ENCODE measurements at regions not wholly inside any gene's neighbourhood (a gene's known extent, or its start where the extent isn't known, plus 50 kb on each side); places are given as distances from the start of the nearest gene placed in this dataset.

GRCh38 chr14:84068288-84068687 is 1461.7 kb upstream of the FLRT2 start:
- Mint-ChIP-seq H3K4me3 (no peak overlapping the region), H3K4me1 (peaks cover 12% of the 10 kb centered on the region), H3K27ac (no peak overlapping the region), H3K27me3 (ENCODE audit: low read depth) (no peaks in the 10 kb centered on the region), H3K9me3 (no peaks in the 10 kb centered on the region), H3K36me3 (no peaks in the 10 kb centered on the region)
- TF ChIP-seq, protein P1, sequence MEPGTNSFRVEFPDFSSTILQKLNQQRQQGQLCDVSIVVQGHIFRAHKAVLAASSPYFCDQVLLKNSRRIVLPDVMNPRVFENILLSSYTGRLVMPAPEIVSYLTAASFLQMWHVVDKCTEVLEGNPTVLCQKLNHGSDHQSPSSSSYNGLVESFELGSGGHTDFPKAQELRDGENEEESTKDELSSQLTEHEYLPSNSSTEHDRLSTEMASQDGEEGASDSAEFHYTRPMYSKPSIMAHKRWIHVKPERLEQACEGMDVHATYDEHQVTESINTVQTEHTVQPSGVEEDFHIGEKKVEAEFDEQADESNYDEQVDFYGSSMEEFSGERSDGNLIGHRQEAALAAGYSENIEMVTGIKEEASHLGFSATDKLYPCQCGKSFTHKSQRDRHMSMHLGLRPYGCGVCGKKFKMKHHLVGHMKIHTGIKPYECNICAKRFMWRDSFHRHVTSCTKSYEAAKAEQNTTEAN (CRISPR knock-in tag; IDR thresholded peaks at IDR 0.05), result no peak
- no peak for TF ChIP-seq CTCF (IDR thresholded peaks at IDR 0.05)
- DNase-seq (ENCODE audit: low spot score), result no peak
- ChIA-PET CTCF (no interaction called here), POLR2A (no interaction called here)
- ATAC-seq, result no peak

DNA sequence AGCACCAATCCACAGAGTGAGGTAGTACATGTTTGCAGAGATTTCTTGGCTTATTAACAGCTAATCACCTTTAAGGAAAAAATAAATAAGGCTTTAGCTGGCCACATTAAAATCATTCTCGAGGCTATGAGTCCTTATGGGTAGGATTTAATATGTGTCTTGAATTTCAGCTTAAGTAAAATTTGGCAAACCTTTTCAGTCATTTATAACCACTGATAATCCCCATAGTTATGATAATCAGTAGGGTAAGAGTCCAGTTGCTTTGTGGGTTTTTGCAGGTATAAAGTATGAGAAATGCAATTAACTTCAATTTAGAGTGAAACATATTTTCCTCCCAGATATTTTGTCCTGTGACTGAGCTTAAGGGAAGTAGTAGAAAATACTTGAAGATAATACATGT is 1458.9 kb upstream of the FLRT2 start:
- Mint-ChIP-seq H3K4me3 (no peak overlapping the region), H3K27me3 (ENCODE audit: low read depth) (no peaks in the 10 kb centered on the region), H3K27ac (no peak overlapping the region), H3K4me1 (no peaks in the 10 kb centered on the region), H3K9me3 (no peaks in the 10 kb centered on the region), H3K36me3 (no peaks in the 10 kb centered on the region)
- ChIA-PET POLR2A (no interaction called here), CTCF (no interaction called here)
- ATAC-seq (no peak), DNase-seq (ENCODE audit: low spot score) (no peak)
- TF ChIP-seq PREB (CRISPR knock-in tag; IDR thresholded peaks at IDR 0.05; ENCODE audit: borderline replicate concordance), result no peak
- TF ChIP-seq, protein P2, sequence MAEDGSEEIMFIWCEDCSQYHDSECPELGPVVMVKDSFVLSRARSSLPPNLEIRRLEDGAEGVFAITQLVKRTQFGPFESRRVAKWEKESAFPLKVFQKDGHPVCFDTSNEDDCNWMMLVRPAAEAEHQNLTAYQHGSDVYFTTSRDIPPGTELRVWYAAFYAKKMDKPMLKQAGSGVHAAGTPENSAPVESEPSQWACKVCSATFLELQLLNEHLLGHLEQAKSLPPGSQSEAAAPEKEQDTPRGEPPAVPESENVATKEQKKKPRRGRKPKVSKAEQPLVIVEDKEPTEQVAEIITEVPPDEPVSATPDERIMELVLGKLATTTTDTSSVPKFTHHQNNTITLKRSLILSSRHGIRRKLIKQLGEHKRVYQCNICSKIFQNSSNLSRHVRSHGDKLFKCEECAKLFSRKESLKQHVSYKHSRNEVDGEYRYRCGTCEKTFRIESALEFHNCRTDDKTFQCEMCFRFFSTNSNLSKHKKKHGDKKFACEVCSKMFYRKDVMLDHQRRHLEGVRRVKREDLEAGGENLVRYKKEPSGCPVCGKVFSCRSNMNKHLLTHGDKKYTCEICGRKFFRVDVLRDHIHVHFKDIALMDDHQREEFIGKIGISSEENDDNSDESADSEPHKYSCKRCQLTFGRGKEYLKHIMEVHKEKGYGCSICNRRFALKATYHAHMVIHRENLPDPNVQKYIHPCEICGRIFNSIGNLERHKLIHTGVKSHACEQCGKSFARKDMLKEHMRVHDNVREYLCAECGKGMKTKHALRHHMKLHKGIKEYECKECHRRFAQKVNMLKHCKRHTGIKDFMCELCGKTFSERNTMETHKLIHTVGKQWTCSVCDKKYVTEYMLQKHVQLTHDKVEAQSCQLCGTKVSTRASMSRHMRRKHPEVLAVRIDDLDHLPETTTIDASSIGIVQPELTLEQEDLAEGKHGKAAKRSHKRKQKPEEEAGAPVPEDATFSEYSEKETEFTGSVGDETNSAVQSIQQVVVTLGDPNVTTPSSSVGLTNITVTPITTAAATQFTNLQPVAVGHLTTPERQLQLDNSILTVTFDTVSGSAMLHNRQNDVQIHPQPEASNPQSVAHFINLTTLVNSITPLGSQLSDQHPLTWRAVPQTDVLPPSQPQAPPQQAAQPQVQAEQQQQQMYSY (CRISPR knock-in tag; IDR thresholded peaks at IDR 0.05), result no peak
- TF ChIP-seq, protein P3, sequence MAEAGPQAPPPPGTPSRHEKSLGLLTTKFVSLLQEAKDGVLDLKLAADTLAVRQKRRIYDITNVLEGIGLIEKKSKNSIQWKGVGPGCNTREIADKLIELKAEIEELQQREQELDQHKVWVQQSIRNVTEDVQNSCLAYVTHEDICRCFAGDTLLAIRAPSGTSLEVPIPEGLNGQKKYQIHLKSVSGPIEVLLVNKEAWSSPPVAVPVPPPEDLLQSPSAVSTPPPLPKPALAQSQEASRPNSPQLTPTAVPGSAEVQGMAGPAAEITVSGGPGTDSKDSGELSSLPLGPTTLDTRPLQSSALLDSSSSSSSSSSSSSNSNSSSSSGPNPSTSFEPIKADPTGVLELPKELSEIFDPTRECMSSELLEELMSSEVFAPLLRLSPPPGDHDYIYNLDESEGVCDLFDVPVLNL (CRISPR knock-in tag; IDR thresholded peaks at IDR 0.05; ENCODE audit: borderline replicate concordance, low read depth), result no peak
- no peak for TF ChIP-seq JUN (CRISPR knock-in tag; IDR thresholded peaks at IDR 0.05)
- no peak for TF ChIP-seq HMGA2 (CRISPR knock-in tag; IDR thresholded peaks at IDR 0.05)
- no peak for TF ChIP-seq MXD4 (CRISPR knock-in tag; IDR thresholded peaks at IDR 0.05; ENCODE audit: borderline replicate concordance)
- TF ChIP-seq CBFB (CRISPR knock-in tag; IDR thresholded peaks at IDR 0.05; ENCODE audit: low read depth), result no peak
- no peak for TF ChIP-seq GABPB1 (CRISPR knock-in tag; IDR thresholded peaks at IDR 0.05)
- no peak for TF ChIP-seq NFYB (CRISPR knock-in tag; conservative IDR thresholded peaks at IDR 0.05; ENCODE audit: low read depth)
- TF ChIP-seq SMAD3 (CRISPR knock-in tag; IDR thresholded peaks at IDR 0.05; ENCODE audit: borderline replicate concordance), result no peak
- TF ChIP-seq SOX15 (CRISPR knock-in tag; IDR thresholded peaks at IDR 0.05), result no peak
- TF ChIP-seq IRF1 (CRISPR knock-in tag; IDR thresholded peaks at IDR 0.05), result no peak
- TF ChIP-seq, protein P4, sequence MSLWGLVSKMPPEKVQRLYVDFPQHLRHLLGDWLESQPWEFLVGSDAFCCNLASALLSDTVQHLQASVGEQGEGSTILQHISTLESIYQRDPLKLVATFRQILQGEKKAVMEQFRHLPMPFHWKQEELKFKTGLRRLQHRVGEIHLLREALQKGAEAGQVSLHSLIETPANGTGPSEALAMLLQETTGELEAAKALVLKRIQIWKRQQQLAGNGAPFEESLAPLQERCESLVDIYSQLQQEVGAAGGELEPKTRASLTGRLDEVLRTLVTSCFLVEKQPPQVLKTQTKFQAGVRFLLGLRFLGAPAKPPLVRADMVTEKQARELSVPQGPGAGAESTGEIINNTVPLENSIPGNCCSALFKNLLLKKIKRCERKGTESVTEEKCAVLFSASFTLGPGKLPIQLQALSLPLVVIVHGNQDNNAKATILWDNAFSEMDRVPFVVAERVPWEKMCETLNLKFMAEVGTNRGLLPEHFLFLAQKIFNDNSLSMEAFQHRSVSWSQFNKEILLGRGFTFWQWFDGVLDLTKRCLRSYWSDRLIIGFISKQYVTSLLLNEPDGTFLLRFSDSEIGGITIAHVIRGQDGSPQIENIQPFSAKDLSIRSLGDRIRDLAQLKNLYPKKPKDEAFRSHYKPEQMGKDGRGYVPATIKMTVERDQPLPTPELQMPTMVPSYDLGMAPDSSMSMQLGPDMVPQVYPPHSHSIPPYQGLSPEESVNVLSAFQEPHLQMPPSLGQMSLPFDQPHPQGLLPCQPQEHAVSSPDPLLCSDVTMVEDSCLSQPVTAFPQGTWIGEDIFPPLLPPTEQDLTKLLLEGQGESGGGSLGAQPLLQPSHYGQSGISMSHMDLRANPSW (CRISPR knock-in tag; conservative IDR thresholded peaks at IDR 0.05; ENCODE audit: low read depth), result no peak
- TF ChIP-seq, protein P5, sequence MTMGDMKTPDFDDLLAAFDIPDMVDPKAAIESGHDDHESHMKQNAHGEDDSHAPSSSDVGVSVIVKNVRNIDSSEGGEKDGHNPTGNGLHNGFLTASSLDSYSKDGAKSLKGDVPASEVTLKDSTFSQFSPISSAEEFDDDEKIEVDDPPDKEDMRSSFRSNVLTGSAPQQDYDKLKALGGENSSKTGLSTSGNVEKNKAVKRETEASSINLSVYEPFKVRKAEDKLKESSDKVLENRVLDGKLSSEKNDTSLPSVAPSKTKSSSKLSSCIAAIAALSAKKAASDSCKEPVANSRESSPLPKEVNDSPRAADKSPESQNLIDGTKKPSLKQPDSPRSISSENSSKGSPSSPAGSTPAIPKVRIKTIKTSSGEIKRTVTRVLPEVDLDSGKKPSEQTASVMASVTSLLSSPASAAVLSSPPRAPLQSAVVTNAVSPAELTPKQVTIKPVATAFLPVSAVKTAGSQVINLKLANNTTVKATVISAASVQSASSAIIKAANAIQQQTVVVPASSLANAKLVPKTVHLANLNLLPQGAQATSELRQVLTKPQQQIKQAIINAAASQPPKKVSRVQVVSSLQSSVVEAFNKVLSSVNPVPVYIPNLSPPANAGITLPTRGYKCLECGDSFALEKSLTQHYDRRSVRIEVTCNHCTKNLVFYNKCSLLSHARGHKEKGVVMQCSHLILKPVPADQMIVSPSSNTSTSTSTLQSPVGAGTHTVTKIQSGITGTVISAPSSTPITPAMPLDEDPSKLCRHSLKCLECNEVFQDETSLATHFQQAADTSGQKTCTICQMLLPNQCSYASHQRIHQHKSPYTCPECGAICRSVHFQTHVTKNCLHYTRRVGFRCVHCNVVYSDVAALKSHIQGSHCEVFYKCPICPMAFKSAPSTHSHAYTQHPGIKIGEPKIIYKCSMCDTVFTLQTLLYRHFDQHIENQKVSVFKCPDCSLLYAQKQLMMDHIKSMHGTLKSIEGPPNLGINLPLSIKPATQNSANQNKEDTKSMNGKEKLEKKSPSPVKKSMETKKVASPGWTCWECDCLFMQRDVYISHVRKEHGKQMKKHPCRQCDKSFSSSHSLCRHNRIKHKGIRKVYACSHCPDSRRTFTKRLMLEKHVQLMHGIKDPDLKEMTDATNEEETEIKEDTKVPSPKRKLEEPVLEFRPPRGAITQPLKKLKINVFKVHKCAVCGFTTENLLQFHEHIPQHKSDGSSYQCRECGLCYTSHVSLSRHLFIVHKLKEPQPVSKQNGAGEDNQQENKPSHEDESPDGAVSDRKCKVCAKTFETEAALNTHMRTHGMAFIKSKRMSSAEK (CRISPR knock-in tag; IDR thresholded peaks at IDR 0.05; ENCODE audit: borderline replicate concordance), result no peak

Measured in WTC11 (cell line).